HEK293 (cell line): ENCODE measurements at regions not wholly inside any gene's neighbourhood (a gene's known extent, or its start where the extent isn't known, plus 50 kb on each side); places are given as distances from the start of the nearest gene placed in this dataset.

Source experiments
- BCL11B ChIP-seq: fragments of 450-650 bp; formaldehyde crosslinking; IDR thresholded peaks from 2 replicates; pipeline ENCODE4 v1.5.1; 2016; ENCODE audit warnings: low read depth, missing biosample characterization, missing genetic modification characterization
- EGR2 ChIP-seq: fragments of 450-650 bp; formaldehyde crosslinking; IDR thresholded peaks from 2 replicates; pipeline ENCODE4 v1.5.1; 2016; ENCODE audit warnings: low read depth, missing biosample characterization, missing genetic modification characterization
- HOXD13 ChIP-seq: sonication (generic); formaldehyde crosslinking; IDR thresholded peaks from 2 replicates; pipeline ENCODE4 v1.8.0; 2022; ENCODE audit warnings: missing genetic modification reagents, borderline replicate concordance
- KLF10 ChIP-seq: fragments of 450-650 bp; IDR thresholded peaks from 2 replicates; pipeline ENCODE4 v1.5.1; 2018; ENCODE audit warnings: missing biosample characterization, mild to moderate bottlenecking, missing genetic modification characterization
- KLF16 ChIP-seq: fragments of 450-650 bp; formaldehyde crosslinking; IDR thresholded peaks from 2 replicates; pipeline ENCODE4 v1.5.1; 2017; ENCODE audit warnings: missing biosample characterization, missing genetic modification characterization
- OVOL3 ChIP-seq: fragments of 450-650 bp; formaldehyde crosslinking; IDR thresholded peaks from 2 replicates; pipeline ENCODE4 v1.5.1; 2016; ENCODE audit warnings: missing biosample characterization, missing genetic modification characterization
- SCRT1 ChIP-seq: fragments of 450-650 bp; formaldehyde crosslinking; IDR thresholded peaks from 2 replicates; pipeline ENCODE4 v1.5.1; 2016; ENCODE audit warnings: missing biosample characterization, missing genetic modification characterization, borderline replicate concordance
- SP2 ChIP-seq: fragments of 450-650 bp; formaldehyde crosslinking; IDR thresholded peaks from 2 replicates; pipeline ENCODE4 v1.5.1; 2016; ENCODE audit warnings: missing biosample characterization, missing genetic modification characterization
- WT1 ChIP-seq: fragments of 450-650 bp; formaldehyde crosslinking; IDR thresholded peaks from 2 replicates; pipeline ENCODE4 v1.5.1; 2016; ENCODE audit warnings: missing biosample characterization, missing genetic modification characterization
- YY1 ChIP-seq: fragments of 450-650 bp; formaldehyde crosslinking; IDR thresholded peaks from 2 replicates; pipeline ENCODE4 v1.5.1; 2018; ENCODE audit warnings: missing biosample characterization, missing genetic modification characterization
- ZBTB48 ChIP-seq: fragments of 450-650 bp; formaldehyde crosslinking; IDR thresholded peaks from 2 replicates; pipeline ENCODE4 v1.5.1; 2016; ENCODE audit warnings: missing biosample characterization, missing genetic modification characterization
- ZFHX2 ChIP-seq: fragments of 450-650 bp; formaldehyde crosslinking; conservative IDR thresholded peaks from 2 replicates; pipeline ENCODE4 v1.5.1; 2016; ENCODE audit warnings: missing biosample characterization, missing genetic modification characterization
- ZNF23 ChIP-seq: fragments of 450-650 bp; formaldehyde crosslinking; IDR thresholded peaks from 2 replicates; pipeline ENCODE4 v1.5.1; 2016; ENCODE audit warnings: missing biosample characterization, missing genetic modification characterization, borderline replicate concordance
- ZNF292 ChIP-seq: fragments of 450-650 bp; formaldehyde crosslinking; IDR thresholded peaks from 2 replicates; pipeline ENCODE4 v1.5.1; 2016; ENCODE audit warnings: low read depth, missing biosample characterization, missing genetic modification characterization, borderline replicate concordance
- ZNF302 ChIP-seq: fragments of 450-650 bp; formaldehyde crosslinking; IDR thresholded peaks from 2 replicates; pipeline ENCODE4 v1.5.1; 2016; ENCODE audit warnings: missing biosample characterization, missing genetic modification characterization, low read depth
- ZNF311 ChIP-seq: fragments of 450-650 bp; formaldehyde crosslinking; IDR thresholded peaks from 2 replicates; pipeline ENCODE4 v1.5.1; 2017; ENCODE audit warnings: missing biosample characterization, missing genetic modification characterization, borderline replicate concordance
- ZNF48 ChIP-seq: fragments of 450-650 bp; formaldehyde crosslinking; IDR thresholded peaks from 2 replicates; pipeline ENCODE4 v1.5.1; 2016; ENCODE audit warnings: missing biosample characterization, missing genetic modification characterization
- ZNF488 ChIP-seq: fragments of 450-650 bp; formaldehyde crosslinking; IDR thresholded peaks from 2 replicates; pipeline ENCODE4 v1.5.1; 2016; ENCODE audit warnings: missing biosample characterization, missing genetic modification characterization
- ZNF501 ChIP-seq: fragments of 450-650 bp; formaldehyde crosslinking; IDR thresholded peaks from 2 replicates; pipeline ENCODE4 v1.5.1; 2016; ENCODE audit warnings: missing biosample characterization, missing genetic modification characterization
- ZNF521 ChIP-seq: fragments of 450-650 bp; formaldehyde crosslinking; IDR thresholded peaks from 2 replicates; pipeline ENCODE4 v1.5.1; 2017; ENCODE audit warnings: missing biosample characterization, mild to moderate bottlenecking, missing genetic modification characterization
- ZNF530 ChIP-seq: fragments of 450-650 bp; formaldehyde crosslinking; IDR thresholded peaks from 2 replicates; pipeline ENCODE4 v1.5.1; 2016; ENCODE audit warnings: low read depth, missing biosample characterization, missing genetic modification characterization
- ZNF654 ChIP-seq: fragments of 450-650 bp; formaldehyde crosslinking; IDR thresholded peaks from 2 replicates; pipeline ENCODE4 v1.5.1; 2016; ENCODE audit warnings: low read depth, missing biosample characterization, missing genetic modification characterization
- ZNF701 ChIP-seq: fragments of 450-650 bp; formaldehyde crosslinking; IDR thresholded peaks from 2 replicates; pipeline ENCODE4 v1.5.1; 2016; ENCODE audit warnings: missing biosample characterization, missing genetic modification characterization
- ZNF747 ChIP-seq: fragments of 450-650 bp; formaldehyde crosslinking; IDR thresholded peaks from 2 replicates; pipeline ENCODE4 v1.5.1; 2016; ENCODE audit warnings: missing biosample characterization, missing genetic modification characterization
- ZNF837 ChIP-seq: fragments of 450-650 bp; formaldehyde crosslinking; IDR thresholded peaks from 2 replicates; pipeline ENCODE4 v1.5.1; 2016; ENCODE audit warnings: missing biosample characterization, missing genetic modification characterization
- TF ChIP-seq, protein P1 (sequence below): fragments of 450-650 bp; formaldehyde crosslinking; IDR thresholded peaks from 2 replicates; pipeline ENCODE4 v1.5.1; 2016; ENCODE audit warnings: missing biosample characterization, missing genetic modification characterization
- TF ChIP-seq, protein P2 (sequence below): fragments of 450-650 bp; formaldehyde crosslinking; IDR thresholded peaks from 2 replicates; pipeline ENCODE4 v1.5.1; 2016; ENCODE audit warnings: missing biosample characterization, missing genetic modification characterization
- TF ChIP-seq, protein P3 (sequence below): fragments of 450-650 bp; formaldehyde crosslinking; IDR thresholded peaks from 2 replicates; pipeline ENCODE4 v1.5.1; 2016; ENCODE audit warnings: missing biosample characterization, missing genetic modification characterization
- TF ChIP-seq, protein P4 (sequence below): fragments of 450-650 bp; formaldehyde crosslinking; IDR thresholded peaks from 2 replicates; pipeline ENCODE4 v1.5.1; 2016; ENCODE audit warnings: missing biosample characterization, missing genetic modification characterization
- TF ChIP-seq, protein P5 (sequence below): fragments of 450-650 bp; formaldehyde crosslinking; IDR thresholded peaks from 2 replicates; pipeline ENCODE4 v1.5.1; 2017; ENCODE audit warnings: missing biosample characterization, mild to moderate bottlenecking, missing genetic modification characterization, moderate library complexity

- TF ChIP-seq, protein P1, sequence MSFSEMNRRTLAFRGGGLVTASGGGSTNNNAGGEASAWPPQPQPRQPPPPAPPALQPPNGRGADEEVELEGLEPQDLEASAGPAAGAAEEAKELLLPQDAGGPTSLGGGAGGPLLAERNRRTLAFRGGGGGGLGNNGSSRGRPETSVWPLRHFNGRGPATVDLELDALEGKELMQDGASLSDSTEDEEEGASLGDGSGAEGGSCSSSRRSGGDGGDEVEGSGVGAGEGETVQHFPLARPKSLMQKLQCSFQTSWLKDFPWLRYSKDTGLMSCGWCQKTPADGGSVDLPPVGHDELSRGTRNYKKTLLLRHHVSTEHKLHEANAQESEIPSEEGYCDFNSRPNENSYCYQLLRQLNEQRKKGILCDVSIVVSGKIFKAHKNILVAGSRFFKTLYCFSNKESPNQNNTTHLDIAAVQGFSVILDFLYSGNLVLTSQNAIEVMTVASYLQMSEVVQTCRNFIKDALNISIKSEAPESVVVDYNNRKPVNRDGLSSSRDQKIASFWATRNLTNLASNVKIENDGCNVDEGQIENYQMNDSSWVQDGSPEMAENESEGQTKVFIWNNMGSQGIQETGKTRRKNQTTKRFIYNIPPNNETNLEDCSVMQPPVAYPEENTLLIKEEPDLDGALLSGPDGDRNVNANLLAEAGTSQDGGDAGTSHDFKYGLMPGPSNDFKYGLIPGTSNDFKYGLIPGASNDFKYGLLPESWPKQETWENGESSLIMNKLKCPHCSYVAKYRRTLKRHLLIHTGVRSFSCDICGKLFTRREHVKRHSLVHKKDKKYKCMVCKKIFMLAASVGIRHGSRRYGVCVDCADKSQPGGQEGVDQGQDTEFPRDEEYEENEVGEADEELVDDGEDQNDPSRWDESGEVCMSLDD (tag by site-specific recombination) = peak; percentile 53; the same call in 1 of the 2 replicates
- no peak for TF ChIP-seq OVOL3 (tag by site-specific recombination)
- TF ChIP-seq ZNF701 (tag by site-specific recombination) = no peak
- no peak for TF ChIP-seq BCL11B
- TF ChIP-seq ZBTB48 (tag by site-specific recombination) = peak; percentile 93; the same call in 1 of the 2 replicates
- TF ChIP-seq ZFHX2 (tag by site-specific recombination) = 0 out of 2 replicates have a peak, but pooled peaks have one; percentile 17
- TF ChIP-seq, protein P2, sequence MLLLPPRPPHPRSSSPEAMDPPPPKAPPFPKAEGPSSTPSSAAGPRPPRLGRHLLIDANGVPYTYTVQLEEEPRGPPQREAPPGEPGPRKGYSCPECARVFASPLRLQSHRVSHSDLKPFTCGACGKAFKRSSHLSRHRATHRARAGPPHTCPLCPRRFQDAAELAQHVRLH (tag by site-specific recombination) = no peak
- TF ChIP-seq ZNF292 (tag by site-specific recombination) = no peak
- no peak; the same call in 1 of the 2 replicates for TF ChIP-seq ZNF501 (tag by site-specific recombination)
- no peak for TF ChIP-seq ZNF23
- peak; percentile 61; the same call in 1 of the 2 replicates for TF ChIP-seq KLF16
- no peak for TF ChIP-seq ZNF302 (tag by site-specific recombination)
- TF ChIP-seq HOXD13 (CRISPR knock-in tag) = no peak
- no peak for TF ChIP-seq ZNF311 (tag by site-specific recombination)
- TF ChIP-seq ZNF521 (tag by site-specific recombination) = no peak
- no peak for TF ChIP-seq ZNF48 (tag by site-specific recombination)
- no peak for TF ChIP-seq ZNF747 (tag by site-specific recombination)
- TF ChIP-seq, protein P3, sequence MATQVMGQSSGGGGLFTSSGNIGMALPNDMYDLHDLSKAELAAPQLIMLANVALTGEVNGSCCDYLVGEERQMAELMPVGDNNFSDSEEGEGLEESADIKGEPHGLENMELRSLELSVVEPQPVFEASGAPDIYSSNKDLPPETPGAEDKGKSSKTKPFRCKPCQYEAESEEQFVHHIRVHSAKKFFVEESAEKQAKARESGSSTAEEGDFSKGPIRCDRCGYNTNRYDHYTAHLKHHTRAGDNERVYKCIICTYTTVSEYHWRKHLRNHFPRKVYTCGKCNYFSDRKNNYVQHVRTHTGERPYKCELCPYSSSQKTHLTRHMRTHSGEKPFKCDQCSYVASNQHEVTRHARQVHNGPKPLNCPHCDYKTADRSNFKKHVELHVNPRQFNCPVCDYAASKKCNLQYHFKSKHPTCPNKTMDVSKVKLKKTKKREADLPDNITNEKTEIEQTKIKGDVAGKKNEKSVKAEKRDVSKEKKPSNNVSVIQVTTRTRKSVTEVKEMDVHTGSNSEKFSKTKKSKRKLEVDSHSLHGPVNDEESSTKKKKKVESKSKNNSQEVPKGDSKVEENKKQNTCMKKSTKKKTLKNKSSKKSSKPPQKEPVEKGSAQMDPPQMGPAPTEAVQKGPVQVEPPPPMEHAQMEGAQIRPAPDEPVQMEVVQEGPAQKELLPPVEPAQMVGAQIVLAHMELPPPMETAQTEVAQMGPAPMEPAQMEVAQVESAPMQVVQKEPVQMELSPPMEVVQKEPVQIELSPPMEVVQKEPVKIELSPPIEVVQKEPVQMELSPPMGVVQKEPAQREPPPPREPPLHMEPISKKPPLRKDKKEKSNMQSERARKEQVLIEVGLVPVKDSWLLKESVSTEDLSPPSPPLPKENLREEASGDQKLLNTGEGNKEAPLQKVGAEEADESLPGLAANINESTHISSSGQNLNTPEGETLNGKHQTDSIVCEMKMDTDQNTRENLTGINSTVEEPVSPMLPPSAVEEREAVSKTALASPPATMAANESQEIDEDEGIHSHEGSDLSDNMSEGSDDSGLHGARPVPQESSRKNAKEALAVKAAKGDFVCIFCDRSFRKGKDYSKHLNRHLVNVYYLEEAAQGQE (tag by site-specific recombination) = no peak
- no peak for TF ChIP-seq KLF10 (tag by site-specific recombination)
- no peak for TF ChIP-seq ZNF530 (tag by site-specific recombination)
- TF ChIP-seq SP2 (tag by site-specific recombination) = no peak
- TF ChIP-seq, protein P4, sequence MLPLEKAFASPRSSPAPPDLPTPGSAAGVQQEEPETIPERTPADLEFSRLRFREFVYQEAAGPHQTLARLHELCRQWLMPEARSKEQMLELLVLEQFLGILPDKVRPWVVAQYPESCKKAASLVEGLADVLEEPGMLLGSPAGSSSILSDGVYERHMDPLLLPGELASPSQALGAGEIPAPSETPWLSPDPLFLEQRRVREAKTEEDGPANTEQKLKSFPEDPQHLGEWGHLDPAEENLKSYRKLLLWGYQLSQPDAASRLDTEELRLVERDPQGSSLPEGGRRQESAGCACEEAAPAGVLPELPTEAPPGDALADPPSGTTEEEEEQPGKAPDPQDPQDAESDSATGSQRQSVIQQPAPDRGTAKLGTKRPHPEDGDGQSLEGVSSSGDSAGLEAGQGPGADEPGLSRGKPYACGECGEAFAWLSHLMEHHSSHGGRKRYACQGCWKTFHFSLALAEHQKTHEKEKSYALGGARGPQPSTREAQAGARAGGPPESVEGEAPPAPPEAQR (tag by site-specific recombination) = no peak
- no peak for TF ChIP-seq YY1 (tag by site-specific recombination)
- TF ChIP-seq SCRT1 (tag by site-specific recombination) = no peak
- TF ChIP-seq, protein P5, sequence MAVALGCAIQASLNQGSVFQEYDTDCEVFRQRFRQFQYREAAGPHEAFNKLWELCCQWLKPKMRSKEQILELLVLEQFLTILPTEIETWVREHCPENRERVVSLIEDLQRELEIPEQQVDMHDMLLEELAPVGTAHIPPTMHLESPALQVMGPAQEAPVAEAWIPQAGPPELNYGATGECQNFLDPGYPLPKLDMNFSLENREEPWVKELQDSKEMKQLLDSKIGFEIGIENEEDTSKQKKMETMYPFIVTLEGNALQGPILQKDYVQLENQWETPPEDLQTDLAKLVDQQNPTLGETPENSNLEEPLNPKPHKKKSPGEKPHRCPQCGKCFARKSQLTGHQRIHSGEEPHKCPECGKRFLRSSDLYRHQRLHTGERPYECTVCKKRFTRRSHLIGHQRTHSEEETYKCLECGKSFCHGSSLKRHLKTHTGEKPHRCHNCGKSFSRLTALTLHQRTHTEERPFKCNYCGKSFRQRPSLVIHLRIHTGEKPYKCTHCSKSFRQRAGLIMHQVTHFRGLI = no peak
- TF ChIP-seq ZNF837 (tag by site-specific recombination) = no peak
- TF ChIP-seq EGR2 (tag by site-specific recombination) = no peak
- TF ChIP-seq ZNF654 (tag by site-specific recombination) = peak; percentile 74
- no peak for TF ChIP-seq WT1 (tag by site-specific recombination)
- TF ChIP-seq ZNF488 (tag by site-specific recombination) = no peak
Measured at GRCh38 chr20:57092112-57092899, 174.1 kb downstream of the BMP7 start (continued).
